Stomach smooth muscle (tissue), 2 donors: ENCODE measurements at regions not wholly inside any gene's neighbourhood (a gene's known extent, or its start where the extent isn't known, plus 50 kb on each side); places are given as distances from the start of the nearest gene placed in this dataset.
"Not testable (repeated sequence)": the region's sequence is repeated elsewhere in the genome, so short reads cannot be mapped to it uniquely, and the experiment has no call there.

Experiments
- H3K27ac ChIP-seq: one replicate; pipeline ENCODE4 v1.7.0; 2013; ENCODE audit warnings: mild to moderate bottlenecking, low read length, inconsistent platforms
- H3K27me3 ChIP-seq, 2 donors: one replicate each; pipeline ENCODE4 v1.7.0; 2013; ENCODE audit warnings: low read length in 2 of 2; ENCODE audit not compliant: insufficient read depth in 2 of 2, control insufficient read depth in 1 of 2
- H3K36me3 ChIP-seq, 2 donors: one replicate each; pipeline ENCODE4 v1.7.0; 2013; ENCODE audit warnings: low read length in 2 of 2; ENCODE audit not compliant: control insufficient read depth in 2 of 2, insufficient read depth in 2 of 2
- H3K4me1 ChIP-seq: one replicate; pipeline ENCODE4 v1.7.0; 2013; ENCODE audit warnings: low read length; ENCODE audit not compliant: control insufficient read depth, insufficient read depth
- H3K4me3 ChIP-seq, 2 donors: one replicate each; pipeline ENCODE4 v1.7.0; 2013; ENCODE audit warnings: low read length in 2 of 2
- H3K9ac ChIP-seq, 2 donors: one replicate each; pipeline ENCODE4 v1.7.0; 2013; ENCODE audit warnings: low read length in 2 of 2, mild to moderate bottlenecking in 1 of 2
- H3K9me3 ChIP-seq, 2 donors: one replicate each; pipeline ENCODE4 v1.7.0; 2013; ENCODE audit warnings: low read length in 2 of 2; ENCODE audit not compliant: control insufficient read depth in 2 of 2
- donor health status: healthy.
- donor health status: Pancreatic carcinoma.

DNA sequence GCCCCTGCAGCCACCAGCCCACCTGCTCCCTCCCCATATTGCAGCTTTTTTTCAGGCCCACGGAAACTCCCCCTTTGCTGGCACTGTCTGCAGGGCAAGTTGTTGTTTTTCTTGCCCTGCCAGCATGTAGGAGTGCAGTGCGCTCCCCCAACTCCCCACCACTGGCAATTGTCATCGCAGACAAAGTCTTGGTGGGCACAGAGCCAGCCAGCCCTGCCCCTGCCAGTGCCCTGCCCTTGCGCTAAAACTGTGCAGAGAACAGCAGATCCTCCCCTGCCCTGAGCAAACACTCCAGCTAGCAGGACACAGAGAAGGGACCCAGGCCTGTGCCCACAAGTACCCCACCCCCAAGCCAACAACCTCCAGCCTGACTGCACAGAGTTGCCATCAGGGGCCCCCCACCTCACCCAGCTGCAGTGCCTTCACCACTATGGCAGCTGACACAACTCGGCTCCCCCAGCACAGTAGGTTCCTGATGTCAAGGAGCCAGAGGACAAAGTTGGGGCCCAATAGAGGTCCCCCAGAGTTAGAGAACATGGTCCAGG is 158.1 kb upstream of the ARHGAP42 start:
- Histone ChIP-seq H3K9ac (no peak overlapping the region), H3K4me1 (no peaks in the 10 kb centered on the region), H3K36me3 (no peaks in the 10 kb centered on the region), H3K9me3 (peaks cover 0 to 14% of the 10 kb centered on the region in 2 donors), H3K27ac (no peak overlapping the region), H3K27me3 (no peaks in the 10 kb centered on the region), H3K4me3 (no peak overlapping the region)

DNA sequence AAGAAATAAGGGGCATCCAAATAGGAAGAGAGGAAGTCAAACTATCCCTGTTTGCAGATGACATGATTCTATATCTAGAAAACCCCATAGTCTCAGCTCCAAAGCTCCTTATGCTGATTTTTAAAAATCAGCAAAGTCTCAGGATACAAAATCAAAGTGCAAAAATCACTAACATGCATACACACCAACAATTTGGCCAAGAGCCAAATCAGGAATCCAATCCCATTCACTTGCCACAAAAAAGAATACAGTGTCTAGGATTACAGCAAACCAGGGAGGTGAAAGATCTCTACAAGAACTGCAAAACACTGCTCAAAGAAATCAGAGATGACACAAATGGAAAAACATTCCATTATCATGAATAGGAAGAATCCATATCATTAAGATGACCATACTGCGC is 155.8 kb upstream of the ARHGAP42 start:
- not testable (repeated sequence) for H3K4me3 ChIP-seq, H3K36me3 ChIP-seq, H3K27me3 ChIP-seq, H3K27ac ChIP-seq, H3K9me3 ChIP-seq, H3K4me1 ChIP-seq, H3K9ac ChIP-seq

DNA sequence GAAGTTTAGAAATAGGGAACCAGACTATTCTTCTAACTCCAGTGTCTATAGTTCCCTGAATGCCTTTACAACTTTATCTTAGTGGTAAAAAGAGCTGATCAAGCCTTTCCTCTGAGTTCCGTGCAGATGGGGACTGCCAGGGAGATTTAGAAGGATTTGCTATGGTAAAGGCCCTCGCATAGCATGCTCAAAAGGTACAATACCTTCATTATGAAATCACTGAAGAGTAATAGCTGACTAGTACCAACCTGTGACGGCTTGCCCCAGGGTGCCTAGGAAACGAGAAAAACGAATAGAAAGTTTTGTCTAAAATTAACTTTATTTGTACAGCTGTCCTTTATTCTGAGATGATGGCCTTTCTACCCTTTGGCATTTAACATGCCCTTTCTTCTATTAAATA is 150.1 kb upstream of the ARHGAP42 start:
- Histone ChIP-seq H3K9me3 (no peaks in the 10 kb centered on the region), H3K27ac (no peak overlapping the region), H3K27me3 (no peaks in the 10 kb centered on the region), H3K36me3 (no peaks in the 10 kb centered on the region), H3K4me1 (no peaks in the 10 kb centered on the region), H3K9ac (no peak overlapping the region), H3K4me3 (no peak overlapping the region)

DNA sequence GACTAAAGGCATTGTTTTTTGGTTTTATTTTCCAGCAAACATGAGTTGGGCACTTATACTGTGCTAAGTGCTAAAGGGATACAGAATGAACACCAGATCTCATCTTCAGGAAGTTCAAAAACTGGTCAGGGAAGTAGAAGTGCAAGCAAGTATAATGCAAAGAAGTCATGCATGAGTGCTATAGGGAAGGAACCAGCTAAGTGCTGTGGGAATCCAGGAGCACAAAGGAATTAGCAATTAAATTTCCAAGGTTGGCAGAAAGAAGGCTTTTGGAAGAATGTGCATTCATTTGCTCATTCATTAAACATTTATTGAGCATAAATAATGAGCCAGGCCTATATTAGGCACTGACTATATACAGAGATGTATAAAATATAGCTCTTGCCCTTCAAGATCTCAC is 143.7 kb upstream of the ARHGAP42 start:
- Histone ChIP-seq H3K4me1 (no peaks in the 10 kb centered on the region), H3K27ac (no peak overlapping the region), H3K36me3 (no peaks in the 10 kb centered on the region), H3K27me3 (no peaks in the 10 kb centered on the region), H3K9ac (no peak overlapping the region), H3K9me3 (no peaks in the 10 kb centered on the region), H3K4me3 (no peak overlapping the region)

DNA sequence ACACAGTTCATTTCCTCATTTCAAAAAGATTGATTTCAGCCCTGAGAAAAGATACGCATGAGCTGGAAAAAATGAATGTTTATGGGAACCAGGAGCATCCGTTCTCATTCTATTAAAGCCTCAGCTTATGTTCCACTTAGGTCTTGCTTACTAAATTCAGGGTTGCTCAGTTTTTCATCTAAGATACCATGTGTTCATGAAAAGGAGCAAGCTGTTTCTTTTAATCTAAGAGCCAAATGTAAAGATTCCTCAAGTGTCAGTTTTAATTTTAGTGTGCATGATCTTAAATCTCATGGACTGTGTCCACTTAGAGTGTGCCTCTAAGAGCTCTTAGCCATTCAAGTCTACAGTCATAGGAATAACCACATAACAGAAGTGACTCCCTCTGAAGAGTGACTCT is 141.5 kb upstream of the ARHGAP42 start:
- H3K9me3 ChIP-seq = no peaks in the 10 kb centered on the region
- H3K4me1 ChIP-seq = no peaks in the 10 kb centered on the region
- no peak overlapping the region for H3K9ac ChIP-seq
- H3K27ac ChIP-seq = no peak overlapping the region
- H3K4me3 ChIP-seq = no peak overlapping the region
- H3K27me3 ChIP-seq = no peaks in the 10 kb centered on the region
- H3K36me3 ChIP-seq = no peaks in the 10 kb centered on the region

DNA sequence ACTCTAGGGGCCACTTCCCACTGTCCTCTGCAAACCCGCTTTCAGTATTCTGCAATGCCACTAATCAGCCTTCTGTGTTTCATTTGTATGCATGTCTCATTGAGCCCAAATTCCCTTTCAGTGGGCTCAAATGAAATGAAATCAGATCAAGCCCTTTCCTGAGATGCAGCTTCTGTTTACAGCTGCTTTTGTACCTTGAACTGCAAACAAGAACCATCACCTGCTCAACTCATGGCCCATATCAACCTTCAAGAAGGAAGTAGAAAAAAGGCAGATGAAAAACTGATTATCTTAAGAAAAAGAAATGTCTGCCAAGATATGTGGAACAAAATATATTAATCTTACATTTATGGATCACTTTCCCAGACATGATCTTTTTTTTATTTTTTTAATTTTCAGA is 141.1 kb upstream of the ARHGAP42 start:
- Histone ChIP-seq H3K4me1 (no peaks in the 10 kb centered on the region), H3K4me3 (no peak overlapping the region), H3K27me3 (no peaks in the 10 kb centered on the region), H3K36me3 (no peaks in the 10 kb centered on the region), H3K9me3 (no peaks in the 10 kb centered on the region), H3K9ac (no peak overlapping the region), H3K27ac (no peak overlapping the region)

DNA sequence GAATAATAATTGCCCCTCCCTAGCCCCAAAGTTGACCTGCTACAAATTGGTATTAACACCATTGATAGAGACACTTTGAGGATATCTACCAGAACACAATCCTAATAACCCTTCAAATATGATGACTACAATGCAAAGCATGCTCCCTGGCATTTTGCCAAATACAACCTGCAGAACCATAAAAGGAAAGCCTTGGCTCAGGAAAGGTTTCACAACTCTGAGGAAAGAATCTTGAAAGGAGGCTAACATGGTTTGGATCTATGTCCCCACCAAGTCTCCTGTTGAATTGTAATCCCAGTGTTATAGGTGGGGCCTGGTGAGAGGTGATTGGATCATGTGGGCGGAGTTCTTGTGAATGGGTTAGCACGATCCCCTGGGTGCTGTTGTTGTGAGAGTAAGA is 140.4 kb upstream of the ARHGAP42 start:
- no peaks in the 10 kb centered on the region for H3K27me3 ChIP-seq
- H3K4me3 ChIP-seq = no peak overlapping the region
- H3K36me3 ChIP-seq = no peaks in the 10 kb centered on the region
- no peaks in the 10 kb centered on the region for H3K4me1 ChIP-seq
- H3K9ac ChIP-seq = no peak overlapping the region
- H3K27ac ChIP-seq = no peak overlapping the region
- no peaks in the 10 kb centered on the region for H3K9me3 ChIP-seq

DNA sequence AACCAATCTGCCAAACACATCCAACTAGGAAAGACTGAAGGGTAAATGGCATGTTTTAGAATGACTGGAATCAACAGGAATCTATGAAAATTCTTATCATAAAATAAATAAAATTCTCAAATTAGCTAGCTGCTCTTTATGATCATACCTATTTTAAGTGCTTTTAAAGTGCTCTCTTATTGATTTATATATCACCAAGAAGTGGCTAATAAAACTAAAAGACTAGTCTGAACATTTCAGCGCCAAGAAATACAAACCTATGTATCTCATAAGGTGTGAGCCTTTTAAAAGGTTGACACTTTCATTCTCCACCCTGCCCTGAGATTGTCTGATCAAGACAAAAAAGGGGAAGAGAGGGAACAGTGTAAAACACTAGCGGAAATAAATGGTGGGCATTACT is 136.8 kb upstream of the ARHGAP42 start:
- Histone ChIP-seq H3K27ac (no peak overlapping the region), H3K9me3 (no peaks in the 10 kb centered on the region), H3K4me3 (no peak overlapping the region), H3K27me3 (no peaks in the 10 kb centered on the region), H3K9ac (no peak overlapping the region), H3K4me1 (no peaks in the 10 kb centered on the region), H3K36me3 (no peaks in the 10 kb centered on the region)

DNA sequence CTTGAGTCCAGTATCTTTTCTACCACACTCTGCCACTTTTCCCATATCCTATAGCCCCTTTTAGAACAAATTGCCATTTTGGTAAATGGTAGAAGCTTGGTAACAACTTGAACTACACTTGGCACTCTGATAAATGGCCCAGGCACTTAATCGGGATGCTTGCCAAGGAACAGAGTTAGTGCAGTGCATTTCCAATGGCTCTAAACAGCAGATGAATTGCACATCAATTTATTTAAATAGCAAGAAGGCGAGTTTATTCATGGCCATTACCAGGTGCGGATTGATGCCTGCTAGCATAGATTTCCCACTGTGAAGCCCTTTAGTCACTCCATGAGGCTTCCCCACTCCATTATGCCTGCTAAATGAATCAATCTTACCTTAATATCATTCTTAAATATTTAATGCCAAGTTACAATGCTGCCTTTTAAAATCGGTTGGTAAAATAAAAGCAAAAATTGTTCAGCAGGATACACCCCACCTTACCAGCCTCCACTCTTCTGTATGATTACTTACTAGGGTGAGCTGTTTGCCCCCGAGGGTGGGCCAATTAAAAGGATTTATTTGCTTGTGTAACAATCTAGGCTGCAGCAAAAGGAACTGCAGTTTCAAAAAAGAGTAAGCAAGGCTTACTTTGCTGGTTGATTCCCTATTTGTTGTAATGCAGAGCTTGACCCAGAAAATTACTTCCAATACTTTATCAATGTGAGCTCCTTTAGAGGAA is 136.0 kb upstream of the ARHGAP42 start:
- no peaks in the 10 kb centered on the region for H3K4me1 ChIP-seq
- no peaks in the 10 kb centered on the region for H3K27me3 ChIP-seq
- no peaks in the 10 kb centered on the region for H3K36me3 ChIP-seq
- no peak overlapping the region for H3K27ac ChIP-seq
- H3K9ac ChIP-seq = peak overlapping the region in 1 of 2 donors; percentile 29
- no peaks in the 10 kb centered on the region for H3K9me3 ChIP-seq
- no peak overlapping the region for H3K4me3 ChIP-seq

DNA sequence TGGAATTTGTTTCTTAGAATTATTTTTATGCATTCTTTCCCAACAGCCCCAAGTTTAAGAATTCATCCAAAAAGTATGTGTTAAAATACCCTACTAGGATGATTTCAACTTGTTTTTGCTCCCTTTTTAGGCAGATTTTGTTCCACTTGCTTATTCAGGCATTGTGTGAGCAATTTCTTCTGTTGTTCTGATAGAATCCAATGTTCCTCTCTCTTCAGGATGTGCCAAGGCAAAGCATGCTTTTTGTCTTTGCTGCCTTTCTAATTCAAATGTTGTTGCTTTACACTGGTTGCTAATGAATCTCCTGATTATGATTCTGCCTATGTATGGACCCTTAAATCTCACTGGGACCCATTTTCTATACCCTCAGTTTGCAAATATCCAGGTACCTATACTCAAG is 131.2 kb upstream of the ARHGAP42 start:
- no peak overlapping the region for H3K27ac ChIP-seq
- H3K4me3 ChIP-seq = no peak overlapping the region
- H3K9me3 ChIP-seq = no peaks in the 10 kb centered on the region
- no peaks in the 10 kb centered on the region for H3K36me3 ChIP-seq
- no peaks in the 10 kb centered on the region for H3K4me1 ChIP-seq
- H3K9ac ChIP-seq = no peak overlapping the region
- H3K27me3 ChIP-seq = no peaks in the 10 kb centered on the region

DNA sequence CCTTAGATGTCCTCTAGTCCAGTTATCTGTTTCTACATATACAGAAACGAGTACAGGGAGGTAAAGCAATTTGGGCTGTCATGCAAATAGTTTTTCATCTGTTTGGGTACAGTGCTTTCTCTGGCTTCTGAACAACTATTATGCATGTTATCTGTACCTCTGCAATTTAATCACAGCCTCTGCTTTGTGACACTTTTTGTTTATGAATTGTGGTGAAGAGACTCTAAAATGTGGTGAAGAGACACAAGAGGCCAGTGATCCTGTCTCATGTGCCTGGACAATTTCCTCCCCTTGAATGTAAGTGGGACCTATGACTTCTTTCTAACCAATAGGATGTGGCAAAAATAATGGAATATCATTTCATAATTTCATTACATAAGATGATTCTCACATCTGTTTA is 130.3 kb upstream of the ARHGAP42 start:
- peak overlapping the region in 1 of 2 donors; percentile 27 for H3K4me3 ChIP-seq
- no peaks in the 10 kb centered on the region for H3K9me3 ChIP-seq
- H3K9ac ChIP-seq = no peak overlapping the region
- no peaks in the 10 kb centered on the region for H3K36me3 ChIP-seq
- H3K27ac ChIP-seq = no peak overlapping the region
- no peaks in the 10 kb centered on the region for H3K4me1 ChIP-seq
- H3K27me3 ChIP-seq = no peaks in the 10 kb centered on the region
